Smooth muscle cell (in vitro differentiated cells): ENCODE measurements at regions not wholly inside any gene's neighbourhood (a gene's known extent, or its start where the extent isn't known, plus 50 kb on each side); places are given as distances from the start of the nearest gene placed in this dataset.

Source experiments
- DNase-seq: peaks from one replicate; lab custom pipeline; 2025; ENCODE audit not compliant: unreplicated experiment; lab: John Stamatoyannopoulos, UW
- H2AFZ ChIP-seq: fragments of 200-600 bp; sonication (generic); 2 replicates; pipeline ENCODE4 v1.6.0; 2016; ENCODE audit warnings: antibody characterized with exemption, low read depth, mild to moderate bottlenecking
- H3F3A ChIP-seq: fragments of 200-600 bp; sonication (generic); 2 replicates; pipeline ENCODE4 v1.6.0; 2017; ENCODE audit warnings: antibody characterized with exemption, low read depth
- H3K27ac ChIP-seq: fragments of 200-600 bp; sonication (generic); 2 replicates; pipeline ENCODE4 v1.5.1; 2016; ENCODE audit warnings: low read depth, mild to moderate bottlenecking
- H3K27me3 ChIP-seq: fragments of 200-600 bp; sonication (generic); 2 replicates; pipeline ENCODE4 v1.6.1; 2016; ENCODE audit warnings: low read depth, mild to moderate bottlenecking
- H3K36me3 ChIP-seq: fragments of 200-600 bp; sonication (generic); 2 replicates; pipeline ENCODE4 v1.5.1; 2016; ENCODE audit warnings: low read depth
- H3K4me1 ChIP-seq: fragments of 200-600 bp; sonication (generic); 2 replicates; pipeline ENCODE4 v1.5.1; 2016; ENCODE audit warnings: low read depth
- H3K4me2 ChIP-seq: fragments of 200-600 bp; sonication (generic); 2 replicates; pipeline ENCODE4 v1.6.0; 2016; ENCODE audit warnings: mild to moderate bottlenecking
- H3K4me3 ChIP-seq: fragments of 200-600 bp; sonication (generic); 2 replicates; pipeline ENCODE4 v1.5.1; 2016; ENCODE audit warnings: mild to moderate bottlenecking
- H3K79me2 ChIP-seq: fragments of 200-600 bp; sonication (generic); 2 replicates; pipeline ENCODE4 v1.6.0; 2016; ENCODE audit warnings: low read depth, mild to moderate bottlenecking
- H3K9ac ChIP-seq: fragments of 200-600 bp; sonication (generic); 2 replicates; pipeline ENCODE4 v1.6.0; 2016; ENCODE audit warnings: low read depth
- H3K9me3 ChIP-seq: fragments of 200-600 bp; sonication (generic); replicated peaks from 2 replicates; pipeline ENCODE4 v1.5.1; 2016; ENCODE audit warnings: low read depth
- H4K20me1 ChIP-seq: fragments of 200-600 bp; sonication (generic); 2 replicates; pipeline ENCODE4 v1.6.0; 2016; ENCODE audit warnings: low read depth
- CTCF ChIP-seq: fragments of 200-600 bp; sonication (generic); IDR thresholded peaks from 2 replicates; pipeline ENCODE4 v1.5.1; 2017; ENCODE audit warnings: borderline replicate concordance, mild to moderate bottlenecking, antibody characterized with exemption; ENCODE audit not compliant: insufficient read depth, poor library complexity, severe bottlenecking
- WGBS: methylation state at CpG from one replicate; pipeline ENCODE4 v1.1.7; 2016; ENCODE audit warnings: low lambda C conversion rate; 5-methylcytosine and 5-hydroxymethylcytosine counted together

DNA sequence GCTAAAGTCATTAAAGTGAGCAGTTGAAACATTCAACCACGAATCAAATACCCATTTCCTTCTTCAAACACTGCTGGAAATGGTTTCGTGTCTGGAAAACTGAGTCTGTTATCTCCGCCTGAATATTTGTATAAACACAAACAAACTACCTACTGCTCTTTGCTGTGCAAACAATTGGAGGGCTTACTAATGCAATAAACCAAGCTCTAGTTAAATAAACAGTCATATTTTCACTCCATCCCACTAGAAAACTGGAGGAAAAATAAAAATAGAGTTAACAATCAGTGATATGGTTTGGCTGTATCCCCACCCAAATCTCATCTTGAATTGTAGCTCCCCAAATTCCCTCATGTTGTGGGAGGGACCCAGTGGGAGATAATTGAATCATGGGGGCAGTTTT lies 397.6 kb downstream of the RASEF start:
- H3K36me3 ChIP-seq, result no peaks in the 10 kb centered on the region
- no peak overlapping the region for H3K4me3 ChIP-seq
- H3K79me2 ChIP-seq, result no peaks in the 10 kb centered on the region
- no peaks in the 10 kb centered on the region for H3F3A ChIP-seq
- H3K9me3 ChIP-seq, result no peaks in the 10 kb centered on the region
- H3K4me2 ChIP-seq, result no peak overlapping the region
- no peak overlapping the region for H2AFZ ChIP-seq
- no peaks in the 10 kb centered on the region for H3K4me1 ChIP-seq
- H3K9ac ChIP-seq, result no peak overlapping the region
- H3K27ac ChIP-seq, result no peak overlapping the region
- 79% methylated on average over 3 of the region's 3 CpGs for WGBS
- no peak for TF ChIP-seq CTCF
- H4K20me1 ChIP-seq, result no peaks in the 10 kb centered on the region
- DNase-seq, result no peak
- H3K27me3 ChIP-seq, result no peaks in the 10 kb centered on the region

DNA sequence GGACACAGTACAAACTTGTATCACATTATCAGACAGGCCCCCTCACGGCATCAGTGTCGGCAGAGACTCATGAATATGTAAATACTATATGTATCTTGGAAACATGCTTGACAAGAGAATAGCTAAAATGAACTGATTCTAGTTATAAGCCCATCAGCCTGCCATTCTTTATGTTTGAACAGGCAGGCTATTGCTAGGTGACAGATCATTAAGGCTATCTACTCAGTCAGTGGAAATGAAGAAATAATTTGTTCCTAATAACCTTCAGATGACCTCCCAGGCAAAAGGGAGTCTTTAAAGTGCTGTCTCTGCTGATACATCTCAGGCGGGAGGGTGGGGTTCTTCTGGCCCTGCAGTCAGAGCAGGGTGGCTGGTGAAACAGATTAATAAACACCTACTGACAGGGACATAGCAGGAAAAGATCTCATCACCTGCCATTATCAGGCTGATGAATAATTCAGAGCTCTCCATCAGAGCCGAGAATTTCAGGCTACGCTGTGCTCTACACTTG lies 394.2 kb downstream of the RASEF start:
- no peaks in the 10 kb centered on the region for H3F3A ChIP-seq
- H3K9me3 ChIP-seq, result no peaks in the 10 kb centered on the region
- no peak for DNase-seq
- H3K27ac ChIP-seq, result no peak overlapping the region
- TF ChIP-seq CTCF, result no peak
- H3K27me3 ChIP-seq, result no peaks in the 10 kb centered on the region
- no peak overlapping the region for H3K4me2 ChIP-seq
- WGBS, result 95% methylated on average over 5 of the region's 5 CpGs
- H4K20me1 ChIP-seq, result no peaks in the 10 kb centered on the region
- no peaks in the 10 kb centered on the region for H3K79me2 ChIP-seq
- H3K9ac ChIP-seq, result no peak overlapping the region
- no peaks in the 10 kb centered on the region for H3K36me3 ChIP-seq
- no peak overlapping the region for H3K4me3 ChIP-seq
- H2AFZ ChIP-seq, result no peak overlapping the region
- H3K4me1 ChIP-seq, result no peaks in the 10 kb centered on the region

DNA sequence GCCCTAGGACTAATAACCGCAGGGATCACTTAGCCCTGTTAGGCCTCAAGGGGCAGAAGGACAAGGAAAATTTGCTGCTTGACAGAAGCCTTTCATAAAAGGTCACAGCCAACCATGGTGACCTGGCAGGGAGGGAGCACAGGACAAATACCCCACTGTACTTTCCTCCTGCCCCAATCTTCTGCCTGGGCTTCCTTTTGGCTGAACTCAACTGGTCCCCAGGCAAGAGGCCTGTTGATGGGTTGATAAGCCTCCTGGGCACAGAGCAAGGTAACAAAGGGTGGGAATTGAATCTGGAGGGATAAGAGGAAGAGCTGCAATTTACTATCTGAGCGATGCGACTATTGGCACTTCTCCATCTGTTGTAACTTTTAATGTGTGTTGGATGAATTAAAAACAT lies 392.9 kb downstream of the RASEF start:
- no peak for DNase-seq
- Histone ChIP-seq H3K9ac (no peak overlapping the region), H4K20me1 (no peaks in the 10 kb centered on the region), H3K36me3 (no peaks in the 10 kb centered on the region), H3K4me3 (no peak overlapping the region), H3K4me1 (no peaks in the 10 kb centered on the region), H3K27ac (no peak overlapping the region), H3K79me2 (no peaks in the 10 kb centered on the region), H3K9me3 (no peaks in the 10 kb centered on the region), H3K27me3 (no peaks in the 10 kb centered on the region), H3F3A (no peaks in the 10 kb centered on the region), H3K4me2 (no peak overlapping the region), H2AFZ (no peak overlapping the region)
- no peak for TF ChIP-seq CTCF
- WGBS, result 93% methylated on average over 3 of the region's 3 CpGs

GRCh38 chr9:82670726-82671125 lies 392.2 kb downstream of the RASEF start:
- no peak for DNase-seq
- 84% methylated on average over 1 of the region's 1 CpG for WGBS

More at GRCh38 chr9:82670726-82671125, 392.2 kb downstream of the RASEF start:
- H3K79me2 ChIP-seq, result no peaks in the 10 kb centered on the region
- H3K4me1 ChIP-seq, result no peaks in the 10 kb centered on the region
- no peaks in the 10 kb centered on the region for H3K36me3 ChIP-seq
- no peaks in the 10 kb centered on the region for H4K20me1 ChIP-seq
- H3K27ac ChIP-seq, result no peak overlapping the region
- no peak overlapping the region for H3K4me2 ChIP-seq
- H3F3A ChIP-seq, result no peaks in the 10 kb centered on the region
- H2AFZ ChIP-seq, result no peak overlapping the region
- no peak for TF ChIP-seq CTCF
- no peak overlapping the region for H3K9ac ChIP-seq
- H3K27me3 ChIP-seq, result no peaks in the 10 kb centered on the region
- no peak overlapping the region for H3K4me3 ChIP-seq
- H3K9me3 ChIP-seq, result no peaks in the 10 kb centered on the region
